ENCODE measurements at regions not wholly inside any gene's neighbourhood (a gene's known extent, or its start where the extent isn't known, plus 50 kb on each side); places are given as distances from the start of the nearest gene placed in this dataset.

DNA sequence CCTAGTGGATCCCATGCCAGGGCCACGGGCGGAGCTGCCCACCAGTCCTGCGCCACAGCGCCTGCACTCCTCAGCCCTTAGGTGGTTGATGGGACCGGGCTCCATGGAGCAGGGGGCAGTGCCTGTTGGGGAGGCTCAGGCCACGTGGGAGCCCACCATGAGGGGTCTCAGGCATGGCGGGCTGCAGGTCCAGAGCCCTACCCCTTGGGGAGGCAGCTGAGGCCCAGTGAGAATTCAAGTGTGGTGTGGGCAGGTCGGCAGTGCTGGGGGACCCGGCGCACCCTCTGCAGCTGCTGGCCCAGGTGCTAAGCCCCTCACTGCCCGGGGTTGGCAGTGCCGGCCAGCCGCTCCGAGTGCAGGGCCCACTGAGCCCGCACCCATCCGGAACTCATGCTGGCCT, 139.8 kb upstream of the LYZL2 start:
- no peak for DNase-seq (ENCODE audit: low read depth)
- TF ChIP-seq, protein P1, sequence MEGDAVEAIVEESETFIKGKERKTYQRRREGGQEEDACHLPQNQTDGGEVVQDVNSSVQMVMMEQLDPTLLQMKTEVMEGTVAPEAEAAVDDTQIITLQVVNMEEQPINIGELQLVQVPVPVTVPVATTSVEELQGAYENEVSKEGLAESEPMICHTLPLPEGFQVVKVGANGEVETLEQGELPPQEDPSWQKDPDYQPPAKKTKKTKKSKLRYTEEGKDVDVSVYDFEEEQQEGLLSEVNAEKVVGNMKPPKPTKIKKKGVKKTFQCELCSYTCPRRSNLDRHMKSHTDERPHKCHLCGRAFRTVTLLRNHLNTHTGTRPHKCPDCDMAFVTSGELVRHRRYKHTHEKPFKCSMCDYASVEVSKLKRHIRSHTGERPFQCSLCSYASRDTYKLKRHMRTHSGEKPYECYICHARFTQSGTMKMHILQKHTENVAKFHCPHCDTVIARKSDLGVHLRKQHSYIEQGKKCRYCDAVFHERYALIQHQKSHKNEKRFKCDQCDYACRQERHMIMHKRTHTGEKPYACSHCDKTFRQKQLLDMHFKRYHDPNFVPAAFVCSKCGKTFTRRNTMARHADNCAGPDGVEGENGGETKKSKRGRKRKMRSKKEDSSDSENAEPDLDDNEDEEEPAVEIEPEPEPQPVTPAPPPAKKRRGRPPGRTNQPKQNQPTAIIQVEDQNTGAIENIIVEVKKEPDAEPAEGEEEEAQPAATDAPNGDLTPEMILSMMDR (IDR thresholded peaks at IDR 0.05; ENCODE audit: insufficient read depth, low read depth, low read length) = no peak

DNA sequence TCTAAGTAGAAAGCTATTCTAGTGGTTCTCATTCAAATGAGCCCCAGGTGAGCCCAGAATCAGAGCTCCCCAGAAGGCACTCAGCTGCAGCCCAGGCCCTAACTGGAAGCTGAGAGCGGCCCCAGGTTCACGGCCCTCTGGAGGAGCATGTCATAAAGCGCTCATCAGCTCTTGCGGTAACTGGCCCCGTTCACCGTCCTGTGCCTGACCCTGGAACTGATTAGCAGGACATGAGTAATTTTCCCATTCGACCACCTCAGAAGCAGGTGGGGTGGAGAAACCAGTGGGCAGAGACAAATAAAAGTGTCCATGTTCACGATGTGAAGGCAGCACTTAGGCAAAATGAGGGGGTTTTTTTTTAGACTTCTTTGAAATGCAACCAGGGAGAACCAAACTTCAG, 136.1 kb upstream of the LYZL2 start:
- peak; percentile 21 for DNase-seq (ENCODE audit: low read depth)
- H3K4me3 ChIP-seq (ENCODE audit: low read depth, low read length) = no peak overlapping the region
- TF ChIP-seq, protein P1 (IDR thresholded peaks at IDR 0.05; ENCODE audit: insufficient read depth, low read depth, low read length) = no peak

More for the DNA sequence above, 139.8 kb upstream of the LYZL2 start:
- H3K4me3 ChIP-seq (ENCODE audit: low read depth, low read length) = no peak overlapping the region

DNA sequence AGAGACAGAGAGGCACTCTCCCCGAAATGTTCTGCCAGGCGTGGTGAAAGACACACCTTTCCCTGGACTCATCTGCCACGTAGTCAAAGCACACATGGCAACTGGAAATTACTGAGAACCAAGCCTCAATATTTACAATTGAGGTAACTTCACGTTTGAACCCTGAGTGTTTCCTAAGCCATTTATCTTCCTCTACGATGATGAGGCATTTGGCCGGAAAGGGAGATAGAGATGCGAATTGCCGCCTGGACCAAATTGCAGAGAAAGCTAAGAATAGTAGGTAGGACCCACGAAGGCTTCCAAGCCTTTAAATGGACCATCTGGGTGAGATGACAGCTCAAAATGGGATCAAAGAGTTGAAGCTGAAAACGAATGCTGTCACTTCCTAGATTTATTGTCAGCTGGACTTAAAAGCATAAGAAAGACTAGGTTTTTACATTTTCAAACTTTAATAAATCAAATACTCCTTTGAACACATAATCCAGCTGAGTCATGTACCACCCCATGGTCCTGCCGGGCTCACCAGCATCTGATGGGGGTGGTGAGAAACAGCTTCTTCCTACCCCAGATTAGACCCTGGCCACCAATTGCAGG, 135.6 kb upstream of the LYZL2 start:
- no peak overlapping the region for H3K4me3 ChIP-seq (ENCODE audit: low read depth, low read length)
- TF ChIP-seq, protein P1 (IDR thresholded peaks at IDR 0.05; ENCODE audit: insufficient read depth, low read depth, low read length) = no peak
- peak; percentile 23 for DNase-seq (ENCODE audit: low read depth)

DNA sequence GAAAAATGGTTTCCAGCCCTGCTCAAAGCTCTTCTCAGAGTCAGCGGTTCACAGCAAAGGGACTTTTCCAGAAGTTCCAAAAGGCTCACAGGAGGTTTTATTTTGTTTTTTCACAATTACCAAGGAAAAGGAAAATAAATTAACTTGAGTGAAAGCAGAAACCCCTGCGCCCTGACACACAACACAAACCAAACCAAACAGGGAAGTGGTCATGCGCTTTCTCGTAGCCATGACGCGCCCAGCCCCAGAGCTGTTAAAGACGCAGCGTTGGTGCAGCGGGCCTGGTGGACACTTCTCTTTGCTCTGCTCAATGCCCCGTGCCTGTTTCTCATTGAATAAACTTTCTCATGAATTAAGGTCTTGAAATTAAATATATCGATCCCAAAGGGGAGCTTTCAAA, 134.4 kb upstream of the LYZL2 start:
- TF ChIP-seq, protein P1 (IDR thresholded peaks at IDR 0.05; ENCODE audit: insufficient read depth, low read depth, low read length) = no peak
- H3K4me3 ChIP-seq (ENCODE audit: low read depth, low read length) = no peak overlapping the region
- peak; percentile 77 for DNase-seq (ENCODE audit: low read depth)

DNA sequence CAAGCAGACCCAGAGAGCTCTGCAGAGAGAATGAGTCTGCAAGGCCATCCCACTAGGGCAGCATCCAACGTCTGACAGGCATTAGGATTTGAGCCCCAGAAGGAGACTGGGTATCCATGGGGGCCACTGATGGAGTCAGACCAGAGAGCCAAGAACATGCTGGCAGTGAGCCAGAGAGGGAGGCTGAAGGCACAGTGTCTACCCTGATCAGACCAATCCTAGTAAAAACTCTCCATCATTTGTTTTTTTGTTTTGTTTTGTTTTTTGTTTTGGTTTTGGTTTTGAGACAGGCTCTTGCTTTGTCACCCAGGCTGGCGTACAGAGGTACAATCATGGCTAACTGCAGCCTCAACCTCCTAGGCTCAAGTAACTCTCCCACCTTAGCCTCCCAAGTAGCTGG, 133.1 kb upstream of the LYZL2 start:
- no peak for DNase-seq (ENCODE audit: low read depth)
- H3K4me3 ChIP-seq (ENCODE audit: low read depth, low read length) = no peak overlapping the region
- TF ChIP-seq, protein P1 (IDR thresholded peaks at IDR 0.05; ENCODE audit: insufficient read depth, low read depth, low read length) = no peak

DNA sequence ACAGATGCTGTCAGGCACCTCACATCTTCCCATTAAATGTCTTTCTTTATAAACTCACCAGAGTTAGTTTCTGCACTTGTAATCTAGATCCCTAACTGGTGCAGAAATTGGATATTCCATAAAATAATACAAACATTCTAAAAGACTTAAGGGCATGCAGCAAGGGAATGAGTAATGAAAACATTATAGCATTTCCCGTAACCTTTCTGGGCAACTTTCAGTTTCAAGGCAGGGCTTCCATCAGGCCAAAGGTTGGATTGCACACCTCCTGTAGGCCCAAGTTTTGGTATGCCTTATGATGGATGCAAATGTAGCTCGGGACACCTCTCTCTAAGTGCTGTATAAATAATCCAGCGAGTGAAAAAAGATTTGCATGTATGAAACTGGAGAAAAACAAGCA, 129.9 kb upstream of the LYZL2 start:
- DNase-seq (ENCODE audit: low read depth) = peak; percentile 77
- H3K4me3 ChIP-seq (ENCODE audit: low read depth, low read length) = no peak overlapping the region
- TF ChIP-seq, protein P1 (IDR thresholded peaks at IDR 0.05; ENCODE audit: insufficient read depth, low read depth, low read length) = no peak

DNA sequence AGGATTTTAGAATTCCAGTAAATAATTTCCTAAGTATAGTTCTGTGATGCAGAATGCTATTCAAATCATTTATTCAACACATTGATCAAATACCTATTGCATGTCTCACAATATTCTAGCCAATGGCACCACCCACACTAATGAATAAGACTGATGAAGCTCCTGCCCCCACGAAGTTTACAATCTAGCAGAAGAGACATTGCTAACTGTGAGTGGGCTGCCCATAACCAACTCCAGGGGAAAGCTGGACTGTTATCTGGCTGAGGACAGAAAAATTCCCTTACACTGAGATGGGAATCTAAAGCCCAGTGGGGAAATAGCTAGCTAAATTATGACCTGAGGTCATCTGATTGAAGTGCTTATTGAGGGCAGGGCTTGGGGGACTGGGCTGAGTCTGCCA, 128.8 kb upstream of the LYZL2 start:
- TF ChIP-seq, protein P1 (IDR thresholded peaks at IDR 0.05; ENCODE audit: insufficient read depth, low read depth, low read length) = no peak
- H3K4me3 ChIP-seq (ENCODE audit: low read depth, low read length) = no peak overlapping the region
- DNase-seq (ENCODE audit: low read depth) = no peak

All from fibroblast of villous mesenchyme (primary cell).